ENCODE measurements at regions not wholly inside any gene's neighbourhood (a gene's known extent, or its start where the extent isn't known, plus 50 kb on each side); places are given as distances from the start of the nearest gene placed in this dataset.

- DNase-seq: no peak
Measured at GRCh38 chr2:128368437-128369107, 49.9 kb upstream of the HS6ST1 start.

GRCh38 chr2:128369108-128369555, 50.5 kb upstream of the HS6ST1 start:
- DNase-seq: no peak

GRCh38 chr2:128369602-128370467, 51.2 kb upstream of the HS6ST1 start:
- no peak for DNase-seq

GRCh38 chr2:128370468-128371247, 52.0 kb upstream of the HS6ST1 start:
- no peak for DNase-seq

GRCh38 chr2:128371248-128371630, 52.6 kb upstream of the HS6ST1 start:
- no peak for DNase-seq

GRCh38 chr2:128371648-128372345, 53.1 kb upstream of the HS6ST1 start:
- DNase-seq: no peak

GRCh38 chr2:128372621-128373341, 54.1 kb upstream of the HS6ST1 start:
- DNase-seq: peak; percentile 24

GRCh38 chr2:128373451-128374000, 54.9 kb upstream of the HS6ST1 start:
- DNase-seq: no peak

GRCh38 chr2:128374001-128374710, 55.5 kb upstream of the HS6ST1 start:
- DNase-seq: no peak

GRCh38 chr2:128374711-128375413, 56.2 kb upstream of the HS6ST1 start:
- DNase-seq: no peak

GRCh38 chr2:128375454-128375853, 56.8 kb upstream of the HS6ST1 start:
- DNase-seq: no peak

- DNase-seq: no peak
Measured at GRCh38 chr2:128376241-128377041, 57.8 kb upstream of the HS6ST1 start.

- DNase-seq: no peak
Measured at GRCh38 chr2:128377071-128377910, 58.6 kb upstream of the HS6ST1 start.

GRCh38 chr2:128378231-128379020, 59.8 kb upstream of the HS6ST1 start:
- DNase-seq: no peak

GRCh38 chr2:128379021-128380015, 60.6 kb upstream of the HS6ST1 start:
- DNase-seq: no peak
